ENCODE measurements at regions not wholly inside any gene's neighbourhood (a gene's known extent, or its start where the extent isn't known, plus 50 kb on each side); places are given as distances from the start of the nearest gene placed in this dataset.

DNA sequence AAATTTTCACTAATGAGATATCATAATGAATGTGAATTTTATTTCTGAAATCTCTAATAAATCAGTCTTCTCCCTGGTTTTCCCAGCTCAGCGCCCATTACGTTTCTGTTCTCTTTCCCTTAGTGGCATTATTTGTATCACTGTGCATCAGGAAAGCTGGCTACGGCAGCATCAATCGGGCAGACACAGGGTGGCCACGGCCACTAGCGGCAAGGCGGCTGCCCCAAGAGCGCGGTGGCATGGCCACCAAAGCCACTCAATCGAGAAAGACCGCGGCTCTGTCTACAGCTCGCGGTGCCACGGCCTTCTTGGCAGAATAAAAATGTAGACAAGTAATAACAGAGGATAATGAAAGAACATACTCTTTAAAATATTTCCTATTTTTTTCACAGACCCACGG lies 168.0 kb downstream of the RPIA start:
- Mint-ChIP-seq H3K27ac (no peak overlapping the region), H3K4me3 (no peak overlapping the region), H3K4me1 (peaks cover 0 to 6% of the 10 kb centered on the region in 2 donors), H3K9me3 (no peaks in the 10 kb centered on the region), H3K36me3 (no peaks in the 10 kb centered on the region), H3K27me3 (ENCODE audit: low read depth in 3 of 3) (peaks cover 0 to 5% (median 4%) of the 10 kb centered on the region in 3 donors)
- no peak for DNase-seq

DNA sequence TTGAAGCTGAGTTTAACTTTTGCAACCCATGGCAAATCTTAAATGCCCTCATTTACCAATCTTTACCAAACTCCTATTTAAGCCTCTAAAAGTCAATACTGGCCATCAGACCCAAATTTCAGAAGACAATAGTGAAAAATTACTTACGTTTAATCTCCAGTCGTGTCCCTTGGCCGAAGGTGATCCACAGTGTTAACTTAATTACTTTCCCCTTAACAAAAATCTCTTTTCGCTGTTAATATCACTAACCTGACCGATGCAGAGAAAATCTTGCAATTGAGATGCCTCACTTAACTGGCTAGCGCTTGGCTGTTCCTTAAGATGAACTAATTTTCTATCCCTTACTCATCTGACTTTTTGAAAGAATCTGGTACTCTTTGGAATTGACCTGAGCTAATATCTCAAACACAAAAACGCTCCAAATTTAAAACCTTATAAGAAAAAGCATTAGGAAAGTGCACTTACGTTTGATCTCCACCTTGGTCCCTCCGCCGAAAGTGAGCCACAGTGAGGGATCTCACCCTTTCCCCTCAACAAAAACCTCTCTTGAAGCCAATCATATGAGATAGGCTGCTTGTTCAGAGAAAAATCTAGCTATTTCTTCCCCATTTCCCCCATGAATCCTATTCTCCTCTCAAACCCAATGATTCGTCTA lies 169.1 kb downstream of the RPIA start:
- Mint-ChIP-seq H3K27ac (no peak overlapping the region), H3K4me1 (peaks cover under 1 to 14% of the 10 kb centered on the region in 2 donors), H3K36me3 (no peaks in the 10 kb centered on the region), H3K4me3 (no peak overlapping the region), H3K27me3 (ENCODE audit: low read depth in 3 of 3) (peaks cover 3 to 8% (median 4%) of the 10 kb centered on the region in 3 donors), H3K9me3 (no peaks in the 10 kb centered on the region)
- DNase-seq: no peak

DNA sequence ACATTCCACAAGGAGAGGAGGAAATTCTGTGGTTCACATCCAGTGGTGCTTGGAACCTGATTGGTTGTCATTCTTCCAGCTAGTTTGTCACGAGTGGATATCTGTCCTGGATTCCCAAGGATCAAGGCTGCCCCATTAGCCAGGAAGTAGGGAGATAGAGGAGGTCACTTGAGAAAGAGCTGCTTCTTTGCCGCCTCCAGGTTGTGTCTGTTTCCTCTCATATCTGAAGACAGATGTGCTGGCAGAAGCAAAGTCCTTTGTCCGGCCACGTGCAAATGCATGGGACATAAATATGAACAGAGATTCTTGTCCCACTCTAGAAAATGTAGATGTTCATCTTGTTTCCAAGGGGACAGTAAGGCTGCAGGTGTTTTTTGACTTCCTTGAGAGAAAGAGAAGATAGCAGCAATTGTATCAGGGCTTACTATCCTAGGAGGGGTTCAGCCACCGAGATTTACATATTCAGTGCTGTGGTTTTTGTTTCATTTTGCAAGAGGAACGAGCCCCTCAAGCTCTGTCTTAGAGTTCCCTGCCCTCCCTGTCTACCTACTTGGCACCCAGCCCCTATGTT lies 174.4 kb downstream of the RPIA start:
- peaks cover 3 to 9% (median 8%) of the 10 kb centered on the region in 3 donors for H3K27me3 Mint-ChIP-seq (ENCODE audit: low read depth in 3 of 3)
- H3K36me3 Mint-ChIP-seq: no peaks in the 10 kb centered on the region
- H3K4me1 Mint-ChIP-seq: peaks cover 13 to 24% of the 10 kb centered on the region in 2 donors
- H3K9me3 Mint-ChIP-seq: no peaks in the 10 kb centered on the region
- peak overlapping the region in 2 of 6 donors; percentile 13 to 58 for H3K27ac Mint-ChIP-seq
- peak overlapping the region in 3 of 5 donors; percentile 31 to 58 (median 58) for H3K4me3 Mint-ChIP-seq
- DNase-seq: peak in 1 of 3 donors; percentile 4

DNA sequence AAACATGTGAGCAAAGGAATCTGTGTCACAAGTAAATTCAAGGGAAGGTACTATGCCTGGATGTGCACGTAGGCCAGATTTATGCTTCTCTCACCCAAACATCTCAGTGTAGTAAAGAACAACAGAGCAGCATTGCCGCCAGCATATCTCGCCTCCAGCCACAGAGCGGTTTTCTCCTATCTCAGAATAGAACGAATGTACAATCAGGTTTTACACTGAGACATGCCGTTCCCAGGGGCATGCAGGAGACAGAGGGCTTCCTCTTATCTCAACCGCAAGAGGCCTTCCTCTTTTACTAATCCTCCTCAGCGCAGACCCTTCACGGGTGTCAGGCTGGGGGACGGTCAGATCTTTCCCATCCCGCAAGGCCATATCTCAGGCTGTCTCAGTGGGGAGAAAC lies 175.3 kb downstream of the RPIA start:
- no peaks in the 10 kb centered on the region for H3K36me3 Mint-ChIP-seq
- H3K4me1 Mint-ChIP-seq: peaks cover 13 to 24% of the 10 kb centered on the region in 2 donors
- peaks cover 8 to 9% (median 9%) of the 10 kb centered on the region in 3 donors for H3K27me3 Mint-ChIP-seq (ENCODE audit: low read depth in 3 of 3)

GRCh38 chr2:88868861-88869260 lies 177.4 kb downstream of the RPIA start:
- Mint-ChIP-seq H3K4me1 (peaks cover 13 to 24% of the 10 kb centered on the region in 2 donors), H3K9me3 (no peaks in the 10 kb centered on the region), H3K36me3 (no peaks in the 10 kb centered on the region), H3K4me3 (no peak overlapping the region), H3K27me3 (ENCODE audit: low read depth in 3 of 3) (peaks cover 8 to 10% (median 8%) of the 10 kb centered on the region in 3 donors), H3K27ac (no peak overlapping the region)
- DNase-seq: no peak

More for the DNA sequence above, 175.3 kb downstream of the RPIA start:
- peak overlapping the region in 2 of 6 donors; percentile 12 to 58 for H3K27ac Mint-ChIP-seq
- peak overlapping the region in 3 of 5 donors; percentile 31 to 58 (median 58) for H3K4me3 Mint-ChIP-seq
- H3K9me3 Mint-ChIP-seq: no peaks in the 10 kb centered on the region
- DNase-seq: no peak

GRCh38 chr2:88870267-88870839 lies 178.9 kb downstream of the RPIA start:
- Mint-ChIP-seq H3K27ac (no peak overlapping the region), H3K4me3 (no peak overlapping the region), H3K27me3 (ENCODE audit: low read depth in 3 of 3) (peaks cover 4 to 9% (median 8%) of the 10 kb centered on the region in 3 donors), H3K9me3 (no peaks in the 10 kb centered on the region), H3K36me3 (no peaks in the 10 kb centered on the region), H3K4me1 (peaks cover 13 to 17% of the 10 kb centered on the region in 2 donors)
- DNase-seq: no peak

DNA sequence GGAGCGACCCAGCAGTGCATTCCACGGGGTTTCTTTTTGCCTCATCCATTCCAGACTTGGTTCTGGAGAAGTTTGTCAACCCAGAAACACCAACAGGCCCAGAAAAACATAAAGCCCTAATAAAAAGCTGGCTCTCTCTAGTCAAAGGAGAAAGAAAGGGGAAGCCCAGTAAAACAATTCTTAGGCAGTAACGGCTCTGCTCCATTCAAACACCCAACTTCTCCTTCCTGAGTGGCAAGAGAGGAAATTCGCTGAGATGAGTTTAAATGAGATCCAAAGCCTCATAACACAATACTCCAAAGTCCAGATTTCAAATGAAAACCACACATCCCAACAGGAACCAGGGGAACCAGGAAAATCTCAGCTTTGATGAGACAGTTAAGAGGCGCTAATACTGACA lies 179.9 kb downstream of the RPIA start:
- Mint-ChIP-seq H3K9me3 (no peaks in the 10 kb centered on the region), H3K36me3 (no peaks in the 10 kb centered on the region), H3K27me3 (ENCODE audit: low read depth in 3 of 3) (peaks cover 2 to 9% (median 4%) of the 10 kb centered on the region in 3 donors), H3K4me1 (peaks cover 7 to 9% of the 10 kb centered on the region in 2 donors), H3K4me3 (no peak overlapping the region), H3K27ac (no peak overlapping the region)
- DNase-seq: no peak

- Mint-ChIP-seq H3K9me3 (no peaks in the 10 kb centered on the region), H3K27me3 (ENCODE audit: low read depth in 3 of 3) (peaks cover 1 to 9% (median 2%) of the 10 kb centered on the region in 3 donors), H3K27ac (no peak overlapping the region), H3K4me3 (no peak overlapping the region), H3K36me3 (no peaks in the 10 kb centered on the region), H3K4me1 (no peaks in the 10 kb centered on the region)
- no peak for DNase-seq
Measured at GRCh38 chr2:88873620-88874019, 182.1 kb downstream of the RPIA start.

DNA sequence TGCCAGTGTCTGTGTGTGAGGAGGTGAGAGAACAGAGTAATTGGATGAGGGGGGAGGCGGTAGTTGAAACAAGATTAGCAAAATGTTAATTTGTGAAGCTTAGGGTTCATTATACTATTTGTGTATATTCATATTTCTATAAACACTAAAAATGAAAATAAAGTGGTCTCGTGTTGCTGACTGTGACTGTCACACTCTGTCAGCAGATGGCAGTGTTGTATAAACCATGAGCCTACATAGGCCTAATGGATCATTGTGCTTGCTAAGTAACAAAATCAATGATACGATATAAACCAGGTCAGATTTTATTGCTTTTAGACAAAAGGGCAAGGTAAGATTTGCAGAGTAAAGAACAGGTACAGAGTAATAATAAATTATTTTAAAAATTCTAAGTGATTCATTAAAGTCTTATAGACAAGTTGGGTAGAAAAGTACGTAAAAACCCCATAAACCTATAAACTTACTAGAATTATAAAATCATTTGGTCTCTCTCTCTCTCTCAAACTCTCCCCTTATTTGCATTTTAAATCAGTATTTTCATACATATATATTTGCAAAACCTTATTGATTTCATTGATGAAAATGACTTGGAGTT lies 182.7 kb downstream of the RPIA start:
- Mint-ChIP-seq H3K4me1 (no peaks in the 10 kb centered on the region), H3K36me3 (no peaks in the 10 kb centered on the region), H3K27ac (no peak overlapping the region), H3K9me3 (no peaks in the 10 kb centered on the region), H3K4me3 (no peak overlapping the region), H3K27me3 (ENCODE audit: low read depth in 3 of 3) (peaks cover 1 to 9% (median 2%) of the 10 kb centered on the region in 3 donors)
- peak; percentile 43 to 48 (median 46) for DNase-seq

GRCh38 chr2:88875736-88876135 lies 184.3 kb downstream of the RPIA start:
- no peaks in the 10 kb centered on the region for H3K36me3 Mint-ChIP-seq
- no peaks in the 10 kb centered on the region for H3K9me3 Mint-ChIP-seq
- no peaks in the 10 kb centered on the region for H3K4me1 Mint-ChIP-seq
- H3K4me3 Mint-ChIP-seq: no peak overlapping the region
- no peak overlapping the region for H3K27ac Mint-ChIP-seq
- DNase-seq: no peak
- H3K27me3 Mint-ChIP-seq (ENCODE audit: low read depth in 3 of 3): peaks cover 0 to 9% (median 1%) of the 10 kb centered on the region in 3 donors

DNA sequence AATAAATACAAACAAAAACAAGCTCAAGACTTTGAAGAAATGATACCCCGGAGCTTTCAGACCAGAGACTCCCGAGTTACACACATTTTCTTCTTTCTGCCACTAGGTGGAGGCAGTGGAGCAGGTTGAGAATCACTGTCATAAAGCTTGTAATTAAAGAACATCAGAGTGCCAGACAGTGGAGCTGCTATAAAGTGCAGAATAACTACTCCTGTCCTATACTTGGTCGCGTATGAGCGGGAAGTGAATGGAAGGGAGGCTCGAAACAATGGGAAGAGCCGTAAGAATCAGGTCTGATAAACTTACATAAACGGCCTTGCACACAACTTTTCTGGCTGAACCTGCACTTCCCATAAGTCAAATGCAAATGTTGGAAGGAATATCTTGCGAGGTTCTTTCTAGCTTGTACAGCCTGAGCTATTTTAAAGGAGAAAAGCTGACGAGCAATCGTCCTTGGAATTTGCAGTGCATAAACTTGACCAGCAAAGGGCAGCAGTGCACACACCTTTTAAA lies 189.0 kb downstream of the RPIA start:
- Mint-ChIP-seq H3K27ac (no peak overlapping the region), H3K9me3 (no peaks in the 10 kb centered on the region), H3K4me3 (no peak overlapping the region), H3K36me3 (no peaks in the 10 kb centered on the region), H3K4me1 (no peaks in the 10 kb centered on the region), H3K27me3 (ENCODE audit: low read depth in 3 of 3) (peaks cover 0 to 4% (median 3%) of the 10 kb centered on the region in 3 donors)
- peak; percentile 38 to 41 (median 38) for DNase-seq

GRCh38 chr2:88885275-88885674 lies 193.8 kb downstream of the RPIA start:
- H3K4me3 Mint-ChIP-seq: no peak overlapping the region
- H3K36me3 Mint-ChIP-seq: no peaks in the 10 kb centered on the region
- no peaks in the 10 kb centered on the region for H3K9me3 Mint-ChIP-seq
- H3K27ac Mint-ChIP-seq: no peak overlapping the region
- no peaks in the 10 kb centered on the region for H3K4me1 Mint-ChIP-seq
- peaks cover 4 to 7% (median 5%) of the 10 kb centered on the region in 3 donors for H3K27me3 Mint-ChIP-seq (ENCODE audit: low read depth in 3 of 3)
- no peak for DNase-seq

DNA sequence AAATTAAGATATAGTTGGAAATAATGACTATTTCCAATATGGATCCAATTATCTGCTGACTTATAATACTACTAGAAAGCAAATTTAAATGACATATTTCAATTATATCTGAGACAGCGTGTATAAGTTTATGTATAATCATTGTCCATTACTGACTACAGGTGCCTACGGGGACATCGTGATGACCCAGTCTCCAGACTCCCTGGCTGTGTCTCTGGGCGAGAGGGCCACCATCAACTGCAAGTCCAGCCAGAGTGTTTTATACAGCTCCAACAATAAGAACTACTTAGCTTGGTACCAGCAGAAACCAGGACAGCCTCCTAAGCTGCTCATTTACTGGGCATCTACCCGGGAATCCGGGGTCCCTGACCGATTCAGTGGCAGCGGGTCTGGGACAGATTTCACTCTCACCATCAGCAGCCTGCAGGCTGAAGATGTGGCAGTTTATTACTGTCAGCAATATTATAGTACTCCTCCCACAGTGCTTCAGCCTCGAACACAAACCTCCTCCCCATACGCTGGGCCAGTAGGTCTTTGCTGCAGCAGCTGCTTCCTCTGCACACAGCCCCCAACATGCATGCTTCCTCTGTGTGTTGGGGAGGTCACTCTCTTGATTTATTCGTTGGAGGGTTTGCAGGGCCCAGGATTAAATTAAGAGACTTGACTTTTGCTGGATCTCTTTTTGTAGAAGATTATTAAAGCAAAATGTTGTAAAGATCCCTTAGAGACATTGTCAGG lies 194.4 kb downstream of the RPIA start:
- DNase-seq: no peak
- Mint-ChIP-seq H3K27me3 (ENCODE audit: low read depth in 3 of 3) (peaks cover 4 to 7% (median 5%) of the 10 kb centered on the region in 3 donors), H3K36me3 (no peaks in the 10 kb centered on the region), H3K27ac (no peak overlapping the region), H3K9me3 (no peaks in the 10 kb centered on the region), H3K4me1 (no peaks in the 10 kb centered on the region), H3K4me3 (no peak overlapping the region)
